Adipocyte (in vitro differentiated cells): ENCODE measurements at regions not wholly inside any gene's neighbourhood (a gene's known extent, or its start where the extent isn't known, plus 50 kb on each side); places are given as distances from the start of the nearest gene placed in this dataset.

Experiments
- DNase-seq: peaks from one replicate; pipeline ENCODE4 v3.0.0-alpha.2; 2015; ENCODE audit warnings: low read depth
- H3K27me3 ChIP-seq: replicated peaks from 2 replicates; pipeline ENCODE4 v1.7.0; 2013; ENCODE audit warnings: mild to moderate bottlenecking, low read length, moderate library complexity; ENCODE audit not compliant: control insufficient read depth, insufficient read depth
- H3K36me3 ChIP-seq: 2 replicates; pipeline ENCODE4 v1.7.0; 2013; ENCODE audit warnings: low read length, mild to moderate bottlenecking, moderate library complexity; ENCODE audit not compliant: control insufficient read depth, insufficient read depth, severe bottlenecking
- H3K4me1 ChIP-seq: 2 replicates; pipeline ENCODE4 v1.7.0; 2013; ENCODE audit warnings: mild to moderate bottlenecking, low read length, moderate library complexity; ENCODE audit not compliant: control insufficient read depth, insufficient read depth
- H3K4me3 ChIP-seq: 2 replicates; pipeline ENCODE4 v1.7.0; 2013; ENCODE audit warnings: mild to moderate bottlenecking, low read length, moderate library complexity
- H3K9ac ChIP-seq: 2 replicates; pipeline ENCODE4 v1.7.0; 2013; ENCODE audit warnings: mild to moderate bottlenecking, low read length, moderate library complexity
- H3K9me3 ChIP-seq: 2 replicates; pipeline ENCODE4 v1.7.0; 2013; ENCODE audit warnings: mild to moderate bottlenecking, low read length, moderate library complexity; ENCODE audit not compliant: control insufficient read depth

DNA sequence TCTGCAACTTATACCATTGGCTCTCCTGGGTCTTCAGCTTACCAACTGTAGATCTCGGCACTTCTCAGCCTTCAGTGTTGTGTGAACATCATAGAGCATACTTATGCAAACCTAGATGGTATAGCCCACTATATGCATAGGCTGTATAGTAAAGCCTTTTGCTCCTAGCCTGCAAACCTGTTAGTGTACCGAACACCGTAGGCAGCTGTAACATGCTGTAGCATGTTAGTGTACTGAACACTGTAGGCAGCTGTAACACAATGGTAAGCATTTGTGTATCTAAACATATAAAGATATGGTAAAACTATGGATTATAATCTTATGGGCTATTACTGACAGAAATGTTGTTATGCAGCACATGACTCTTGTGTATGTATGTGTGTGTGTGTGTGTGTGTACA is 256.9 kb downstream of the WDR11 start:
- no peak for DNase-seq
- no peak overlapping the region for H3K4me3 ChIP-seq
- H3K4me1 ChIP-seq: no peaks in the 10 kb centered on the region
- no peak overlapping the region for H3K9ac ChIP-seq
- H3K27me3 ChIP-seq: no peaks in the 10 kb centered on the region
- H3K9me3 ChIP-seq: peaks cover 2% of the 10 kb centered on the region
- H3K36me3 ChIP-seq: no peaks in the 10 kb centered on the region

DNA sequence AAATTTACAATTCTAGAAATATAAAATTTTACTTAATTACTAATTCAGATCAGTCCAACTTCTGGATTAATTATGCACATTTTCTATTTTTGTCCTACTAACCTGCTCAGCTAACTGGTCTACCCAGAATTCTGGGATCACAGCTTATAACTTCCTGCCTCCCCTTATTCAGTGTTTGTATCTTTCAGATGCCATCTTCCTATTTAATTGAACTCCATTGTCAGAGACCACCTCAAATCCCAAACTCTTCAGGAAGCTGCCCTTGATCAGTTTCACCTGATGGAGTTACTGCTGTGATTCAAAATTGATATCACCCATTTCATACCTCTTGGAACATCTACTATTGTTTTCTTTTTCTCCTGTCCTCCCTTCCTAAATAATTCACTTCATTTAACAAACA is 259.2 kb downstream of the WDR11 start:
- no peak for DNase-seq
- H3K9me3 ChIP-seq: peaks cover 7% of the 10 kb centered on the region
- H3K4me1 ChIP-seq: no peaks in the 10 kb centered on the region
- H3K27me3 ChIP-seq: no peaks in the 10 kb centered on the region
- no peak overlapping the region for H3K9ac ChIP-seq
- no peak overlapping the region for H3K4me3 ChIP-seq
- no peaks in the 10 kb centered on the region for H3K36me3 ChIP-seq

- no peaks in the 10 kb centered on the region for H3K27me3 ChIP-seq
- H3K9ac ChIP-seq: no peak overlapping the region
- H3K9me3 ChIP-seq: peaks cover 21% of the 10 kb centered on the region
- no peak for DNase-seq
- H3K4me3 ChIP-seq: no peak overlapping the region
- H3K36me3 ChIP-seq: no peaks in the 10 kb centered on the region
- no peaks in the 10 kb centered on the region for H3K4me1 ChIP-seq
Observed at GRCh38 chr10:121112136-121112535, 261.0 kb downstream of the WDR11 start.

DNA sequence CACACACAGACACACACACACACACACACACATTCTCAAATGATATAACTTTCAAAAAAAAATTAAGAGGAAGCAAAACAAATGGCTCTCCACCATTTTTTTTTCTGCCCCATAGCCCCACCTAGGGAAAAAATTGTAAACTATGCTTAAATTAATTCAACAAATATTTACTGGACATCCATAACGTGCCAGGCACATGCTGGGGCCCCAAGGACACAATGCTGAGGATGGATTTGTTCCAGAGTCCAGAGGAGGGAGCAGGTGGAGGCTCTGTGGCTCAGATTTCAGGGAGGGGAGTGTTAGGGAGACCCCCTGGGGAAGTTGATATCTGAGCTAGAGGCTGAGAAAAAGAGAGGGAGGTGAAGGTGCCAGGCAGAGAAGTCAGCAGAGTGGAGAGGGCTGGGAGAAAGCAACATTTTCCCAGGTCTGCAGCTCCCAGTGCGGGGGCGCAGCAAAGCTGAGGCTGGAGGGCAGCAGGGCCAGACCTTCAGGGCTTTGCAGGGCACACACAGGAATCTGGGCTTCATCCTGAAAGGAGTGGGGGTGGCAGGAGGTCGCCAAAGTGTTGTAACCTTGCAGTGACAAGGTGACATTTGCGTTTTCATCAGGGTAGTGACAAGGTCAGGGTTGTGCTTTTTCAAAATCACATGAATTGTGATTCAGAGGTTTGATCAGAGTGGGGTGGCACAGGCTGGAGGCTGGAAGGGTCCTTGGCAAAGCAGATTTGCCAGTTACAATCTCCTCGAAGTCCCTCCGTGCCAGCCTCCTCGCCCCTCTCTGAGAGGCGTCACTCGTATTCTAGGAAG is 261.6 kb downstream of the WDR11 start:
- no peak for DNase-seq
- no peak overlapping the region for H3K9ac ChIP-seq

DNA sequence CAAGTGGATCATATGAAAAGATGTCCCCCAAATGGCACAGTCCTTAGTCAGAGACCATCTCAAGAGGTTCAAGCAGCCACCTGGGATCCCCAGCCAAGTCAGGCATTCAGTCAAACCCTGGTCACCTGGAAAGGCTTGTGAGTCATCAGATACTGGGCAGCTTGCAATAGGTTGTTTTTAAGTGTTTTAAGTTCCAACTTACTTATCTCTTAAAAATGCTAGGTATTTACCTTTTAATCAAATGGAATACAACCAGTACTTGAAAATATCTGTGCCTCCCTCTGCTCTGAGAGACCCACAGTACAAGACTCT is 262.2 kb downstream of the WDR11 start:
- no peaks in the 10 kb centered on the region for H3K4me1 ChIP-seq
- DNase-seq: no peak
- no peaks in the 10 kb centered on the region for H3K36me3 ChIP-seq
- no peaks in the 10 kb centered on the region for H3K27me3 ChIP-seq
- no peak overlapping the region for H3K4me3 ChIP-seq
- H3K9me3 ChIP-seq: peaks cover 21% of the 10 kb centered on the region
- no peak overlapping the region for H3K9ac ChIP-seq

More for the DNA sequence above, 261.6 kb downstream of the WDR11 start:
- H3K9me3 ChIP-seq: peaks cover 21% of the 10 kb centered on the region
- no peaks in the 10 kb centered on the region for H3K27me3 ChIP-seq
- no peak overlapping the region for H3K4me3 ChIP-seq
- no peaks in the 10 kb centered on the region for H3K4me1 ChIP-seq
- no peaks in the 10 kb centered on the region for H3K36me3 ChIP-seq

- no peaks in the 10 kb centered on the region for H3K36me3 ChIP-seq
- no peak overlapping the region for H3K9ac ChIP-seq
- no peak overlapping the region for H3K4me3 ChIP-seq
- peaks cover 21% of the 10 kb centered on the region for H3K9me3 ChIP-seq
- H3K4me1 ChIP-seq: no peaks in the 10 kb centered on the region
- DNase-seq: no peak
- H3K27me3 ChIP-seq: no peaks in the 10 kb centered on the region
Observed at GRCh38 chr10:121113911-121114310, 262.7 kb downstream of the WDR11 start.

GRCh38 chr10:121115154-121115553 is 264.0 kb downstream of the WDR11 start:
- peaks cover 19% of the 10 kb centered on the region for H3K9me3 ChIP-seq
- DNase-seq: no peak
- no peak overlapping the region for H3K4me3 ChIP-seq
- H3K27me3 ChIP-seq: no peaks in the 10 kb centered on the region
- H3K4me1 ChIP-seq: no peaks in the 10 kb centered on the region
- no peak overlapping the region for H3K9ac ChIP-seq
- no peaks in the 10 kb centered on the region for H3K36me3 ChIP-seq

DNA sequence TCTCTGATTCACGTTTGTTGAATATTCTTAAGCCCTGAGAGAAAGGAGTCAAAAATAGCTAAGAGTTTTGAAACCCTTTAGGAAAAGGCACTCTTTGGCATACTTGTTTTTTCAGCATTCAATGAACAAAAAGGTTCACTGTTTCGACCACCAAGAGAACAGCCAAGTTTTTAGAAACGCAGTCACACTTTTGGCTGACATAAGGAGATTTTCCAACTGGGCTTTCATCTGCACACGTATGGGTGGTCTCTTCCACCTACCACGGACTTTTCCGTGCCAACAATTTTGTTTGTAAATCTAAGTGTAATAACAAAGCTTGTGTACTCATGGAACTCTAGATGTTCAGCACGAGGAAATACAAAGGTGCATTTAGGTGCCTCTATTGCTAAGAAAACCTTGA is 270.3 kb downstream of the WDR11 start:
- peaks cover 5% of the 10 kb centered on the region for H3K9me3 ChIP-seq
- DNase-seq: no peak
- H3K9ac ChIP-seq: no peak overlapping the region
- no peak overlapping the region for H3K4me3 ChIP-seq
- H3K27me3 ChIP-seq: no peaks in the 10 kb centered on the region
- H3K4me1 ChIP-seq: no peaks in the 10 kb centered on the region
- H3K36me3 ChIP-seq: no peaks in the 10 kb centered on the region

DNA sequence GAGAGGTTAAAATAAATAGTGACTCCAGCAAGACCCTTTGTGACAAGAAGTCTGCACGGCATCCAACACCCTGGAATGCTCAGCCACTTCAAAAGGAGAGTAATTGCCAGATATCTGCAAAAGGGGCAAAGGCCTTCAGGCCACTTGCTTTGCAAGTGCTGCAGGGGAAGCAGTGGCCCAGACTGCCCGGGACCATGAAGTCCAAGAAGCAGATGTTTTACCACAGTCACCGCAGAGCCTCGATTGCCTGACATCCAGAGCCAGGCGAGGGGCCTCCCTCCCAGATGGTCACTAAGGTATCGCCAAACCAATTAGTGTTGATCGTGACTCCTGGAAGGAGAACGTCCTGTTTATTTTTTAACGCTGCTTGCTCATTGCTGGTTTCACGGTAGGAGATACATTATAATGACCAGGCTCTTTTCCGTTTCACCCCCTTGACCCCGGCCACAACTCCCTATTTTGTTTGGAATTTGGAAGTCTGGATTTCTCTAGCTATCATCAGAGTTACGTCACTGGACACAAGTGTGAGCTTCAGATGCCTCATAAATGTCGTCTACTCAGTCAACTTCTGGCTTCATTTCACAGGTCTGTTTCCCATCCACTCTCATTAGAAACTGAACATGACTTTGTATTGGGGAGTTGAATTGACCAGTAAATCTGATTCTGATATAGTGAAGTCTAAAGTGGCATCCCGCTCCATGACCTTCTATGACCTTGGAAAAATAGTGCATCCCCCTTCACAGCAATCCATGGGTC is 276.2 kb downstream of the WDR11 start:
- Histone ChIP-seq H3K27me3 (no peaks in the 10 kb centered on the region), H3K4me3 (no peak overlapping the region), H3K36me3 (no peaks in the 10 kb centered on the region), H3K9me3 (peaks cover 3% of the 10 kb centered on the region), H3K4me1 (no peaks in the 10 kb centered on the region), H3K9ac (no peak overlapping the region)
- DNase-seq: no peak

- Histone ChIP-seq H3K4me3 (no peak overlapping the region), H3K4me1 (no peaks in the 10 kb centered on the region), H3K27me3 (no peaks in the 10 kb centered on the region), H3K9ac (no peak overlapping the region), H3K9me3 (peaks cover 3% of the 10 kb centered on the region), H3K36me3 (no peaks in the 10 kb centered on the region)
- no peak for DNase-seq
Observed at GRCh38 chr10:121128164-121128563, 277.0 kb downstream of the WDR11 start.

DNA sequence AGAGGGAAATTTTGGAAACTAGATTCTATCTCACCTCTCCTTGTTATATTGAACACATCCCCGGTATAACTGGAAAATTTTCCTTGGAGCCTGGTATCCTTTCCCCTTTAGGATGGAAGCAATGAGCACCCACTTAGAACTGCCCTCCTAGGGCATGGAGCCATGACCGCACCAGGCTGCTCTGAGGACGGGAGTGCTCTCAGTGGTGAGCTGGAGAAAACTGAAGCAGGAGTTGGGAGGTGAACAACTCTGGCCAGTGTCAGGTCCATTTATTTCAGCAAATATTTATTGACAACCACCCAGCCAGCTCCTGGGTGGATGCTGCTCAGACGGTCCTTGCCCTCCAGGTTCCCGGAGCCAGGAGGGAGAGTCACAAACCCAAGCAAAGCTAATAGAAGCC is 278.1 kb downstream of the WDR11 start:
- Histone ChIP-seq H3K4me3 (no peak overlapping the region), H3K9me3 (peaks cover 3% of the 10 kb centered on the region), H3K9ac (no peak overlapping the region), H3K4me1 (no peaks in the 10 kb centered on the region), H3K27me3 (peaks cover 5% of the 10 kb centered on the region), H3K36me3 (no peaks in the 10 kb centered on the region)
- no peak for DNase-seq
